ENCODE measurements at regions not wholly inside any gene's neighbourhood (a gene's known extent, or its start where the extent isn't known, plus 50 kb on each side); places are given as distances from the start of the nearest gene placed in this dataset.
A peak's percentile ranks its signal among the peaks of the same experiment; 100 is the strongest.

DNA sequence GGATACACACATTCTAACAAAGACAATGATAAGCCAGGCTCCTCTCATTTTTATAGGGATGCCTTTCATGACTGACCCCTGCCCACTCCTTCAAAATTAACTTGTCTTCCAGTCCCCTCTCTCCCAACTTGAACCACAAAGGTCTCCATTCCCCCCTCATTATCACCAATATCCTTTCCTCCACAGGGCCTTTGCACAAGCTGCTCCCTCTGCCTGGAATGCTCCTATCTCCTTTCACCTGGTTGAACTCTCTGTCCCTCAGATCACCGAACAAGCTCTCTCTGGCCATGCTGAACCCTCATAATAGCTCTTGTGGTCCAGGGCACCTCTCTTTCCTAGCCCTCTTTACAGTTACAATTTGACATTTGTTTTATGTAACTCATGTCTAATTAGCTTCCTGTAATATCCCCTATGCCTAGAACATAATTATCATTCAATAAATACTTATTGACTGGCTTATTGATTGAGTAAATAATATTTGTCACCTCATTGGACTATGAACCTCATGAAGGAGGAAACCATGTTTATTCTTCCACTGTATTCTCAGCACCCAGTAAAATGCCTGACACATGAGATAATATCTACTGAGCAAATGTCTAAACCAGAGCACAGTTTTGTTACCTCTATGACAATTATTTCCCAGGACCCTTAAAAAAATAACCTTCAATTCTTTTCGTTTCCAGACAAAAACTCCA, 266.3 kb upstream of the RASGEF1B start:
- Histone ChIP-seq H3K27ac (no peak overlapping the region), H3K4me1 (no peaks in the 10 kb centered on the region), H3K27me3 (no peaks in the 10 kb centered on the region), H3K9me3 (no peaks in the 10 kb centered on the region), H3K4me3 (no peak overlapping the region), H3K36me3 (no peaks in the 10 kb centered on the region)
- TF ChIP-seq, protein P1, sequence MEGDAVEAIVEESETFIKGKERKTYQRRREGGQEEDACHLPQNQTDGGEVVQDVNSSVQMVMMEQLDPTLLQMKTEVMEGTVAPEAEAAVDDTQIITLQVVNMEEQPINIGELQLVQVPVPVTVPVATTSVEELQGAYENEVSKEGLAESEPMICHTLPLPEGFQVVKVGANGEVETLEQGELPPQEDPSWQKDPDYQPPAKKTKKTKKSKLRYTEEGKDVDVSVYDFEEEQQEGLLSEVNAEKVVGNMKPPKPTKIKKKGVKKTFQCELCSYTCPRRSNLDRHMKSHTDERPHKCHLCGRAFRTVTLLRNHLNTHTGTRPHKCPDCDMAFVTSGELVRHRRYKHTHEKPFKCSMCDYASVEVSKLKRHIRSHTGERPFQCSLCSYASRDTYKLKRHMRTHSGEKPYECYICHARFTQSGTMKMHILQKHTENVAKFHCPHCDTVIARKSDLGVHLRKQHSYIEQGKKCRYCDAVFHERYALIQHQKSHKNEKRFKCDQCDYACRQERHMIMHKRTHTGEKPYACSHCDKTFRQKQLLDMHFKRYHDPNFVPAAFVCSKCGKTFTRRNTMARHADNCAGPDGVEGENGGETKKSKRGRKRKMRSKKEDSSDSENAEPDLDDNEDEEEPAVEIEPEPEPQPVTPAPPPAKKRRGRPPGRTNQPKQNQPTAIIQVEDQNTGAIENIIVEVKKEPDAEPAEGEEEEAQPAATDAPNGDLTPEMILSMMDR (IDR thresholded peaks at IDR 0.05), result no peak
- no peak for ATAC-seq
- intact Hi-C loops (cut with DNase I), result no loop called here
- no peak for DNase-seq

DNA sequence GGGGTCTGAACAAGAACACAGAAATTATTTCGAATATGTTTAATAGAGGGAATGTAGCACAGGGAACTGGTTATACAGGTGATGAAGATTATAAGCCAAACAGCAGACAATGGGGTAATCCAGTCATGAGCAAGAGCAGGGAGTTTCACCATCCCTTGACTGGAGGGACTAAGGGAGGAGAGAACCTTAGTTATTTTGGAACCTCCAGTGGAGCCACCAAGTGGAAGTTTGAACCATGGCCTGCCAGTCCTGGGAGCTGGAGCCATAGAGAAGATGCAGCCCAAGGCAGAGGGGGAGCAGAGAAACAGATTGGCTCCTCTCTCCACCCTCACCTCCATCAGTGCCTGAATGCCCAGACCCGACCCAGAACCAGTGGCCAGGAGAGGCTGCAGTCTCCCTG, 264.6 kb upstream of the RASGEF1B start:
- ATAC-seq (no peak), DNase-seq (no peak)
- Histone ChIP-seq H3K27ac (no peak overlapping the region), H3K9me3 (no peaks in the 10 kb centered on the region), H3K36me3 (no peaks in the 10 kb centered on the region), H3K4me1 (no peaks in the 10 kb centered on the region), H3K4me3 (no peak overlapping the region), H3K27me3 (no peaks in the 10 kb centered on the region)
- TF ChIP-seq, protein P1 (IDR thresholded peaks at IDR 0.05), result no peak
- intact Hi-C loops (cut with DNase I), result no loop called here

GRCh38 chr4:81732980-81733379, 261.3 kb upstream of the RASGEF1B start:
- H3K4me1 ChIP-seq, result no peaks in the 10 kb centered on the region
- TF ChIP-seq, protein P1 (IDR thresholded peaks at IDR 0.05), result no peak
- no peaks in the 10 kb centered on the region for H3K9me3 ChIP-seq
- ATAC-seq, result no peak
- no peaks in the 10 kb centered on the region for H3K36me3 ChIP-seq
- H3K27ac ChIP-seq, result no peak overlapping the region
- no peaks in the 10 kb centered on the region for H3K27me3 ChIP-seq
- no peak overlapping the region for H3K4me3 ChIP-seq
- intact Hi-C loops (cut with DNase I), result no loop called here
- DNase-seq, result no peak

DNA sequence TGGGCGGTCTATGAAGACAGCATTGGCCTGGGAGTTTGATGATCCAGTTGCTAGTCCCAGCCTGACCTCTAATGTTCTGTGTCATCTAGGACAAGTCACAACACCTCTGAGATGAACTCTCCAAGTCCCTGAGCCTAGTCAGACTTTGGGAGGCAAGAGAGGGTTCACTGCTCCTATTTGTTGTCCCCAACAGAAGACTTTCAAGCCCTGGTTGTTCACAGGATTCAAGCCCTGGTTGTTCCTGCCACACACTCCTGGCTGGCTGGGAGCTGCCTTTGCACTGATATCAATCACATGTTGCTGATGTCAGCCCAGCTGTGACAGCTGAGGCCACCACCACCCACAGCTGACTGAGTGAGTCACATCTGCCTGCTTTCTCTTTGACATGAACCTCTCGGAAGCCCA, 253.2 kb upstream of the RASGEF1B start:
- H3K4me3 ChIP-seq, result no peak overlapping the region
- H3K4me1 ChIP-seq, result peaks cover 5 to 12% of the 10 kb centered on the region in 2 donors
- peak; percentile 81 for ATAC-seq
- H3K36me3 ChIP-seq, result no peaks in the 10 kb centered on the region
- no peaks in the 10 kb centered on the region for H3K9me3 ChIP-seq
- peak in 1 of 4 donors; percentile 76 for DNase-seq
- intact Hi-C loops (cut with DNase I), result no loop called here
- TF ChIP-seq, protein P1 (IDR thresholded peaks at IDR 0.05), result no peak
- no peak overlapping the region for H3K27ac ChIP-seq
- no peaks in the 10 kb centered on the region for H3K27me3 ChIP-seq

- peaks cover 5 to 12% of the 10 kb centered on the region in 2 donors for H3K4me1 ChIP-seq
- no peaks in the 10 kb centered on the region for H3K27me3 ChIP-seq
- TF ChIP-seq, protein P1 (IDR thresholded peaks at IDR 0.05), result no peak
- DNase-seq (no peak), ATAC-seq (peak; percentile 34)
- H3K9me3 ChIP-seq, result no peaks in the 10 kb centered on the region
- intact Hi-C loops (cut with DNase I), result no loop called here
- H3K4me3 ChIP-seq, result no peak overlapping the region
- no peaks in the 10 kb centered on the region for H3K36me3 ChIP-seq
- no peak overlapping the region for H3K27ac ChIP-seq
These were observed 252.3 kb upstream of the RASGEF1B start for GRCh38 chr4:81723927-81724587.
